GM12878 (cell line): ENCODE measurements at regions not wholly inside any gene's neighbourhood (a gene's known extent, or its start where the extent isn't known, plus 50 kb on each side); places are given as distances from the start of the nearest gene placed in this dataset.

Experiments
- CHD2 ChIP-seq: IDR thresholded peaks from 2 replicates; pipeline ENCODE4 v1.6.1; 2011; ENCODE audit warnings: low read depth, low read length, improper control_type of control experiment, borderline replicate concordance
- KAT2A ChIP-seq: conservative IDR thresholded peaks from 2 replicates; pipeline ENCODE4 v1.6.1; 2011; ENCODE audit warnings: low read depth, low read length; ENCODE audit not compliant: control insufficient read depth
- NFIC ChIP-seq: IDR thresholded peaks from 2 replicates; pipeline ENCODE4 v1.6.1; 2012; ENCODE audit warnings: low read depth, mild to moderate bottlenecking, inconsistent platforms, low read length, moderate library complexity
- NR2F1 ChIP-seq: fragments of 450-650 bp; conservative IDR thresholded peaks from 2 replicates; pipeline ENCODE4 v1.6.1; 2017; ENCODE audit warnings: mild to moderate bottlenecking
- POLR2A ChIP-seq: IDR thresholded peaks from 2 replicates; pipeline ENCODE4 v1.6.1; 2011; ENCODE audit warnings: low read depth, mild to moderate bottlenecking, low read length
- TAF1 ChIP-seq: IDR thresholded peaks from 2 replicates; pipeline ENCODE4 v1.6.1; 2011; ENCODE audit warnings: mild to moderate bottlenecking, low read depth, low read length, borderline replicate concordance
- TCF12 ChIP-seq: IDR thresholded peaks from 2 replicates; pipeline ENCODE4 v1.6.1; 2011; ENCODE audit warnings: low read depth, mild to moderate bottlenecking, low read length
- TF ChIP-seq, protein P1 (sequence below), 3 experiments: IDR thresholded peaks in 2 of 3; conservative IDR thresholded peaks in 1 of 3; 2 replicates each; pipeline ENCODE4 v1.5.1; 2011; ENCODE audit warnings: low read depth in 3 of 3, low read length in 3 of 3, mild to moderate bottlenecking in 3 of 3, control low read depth in 2 of 3, moderate library complexity in 2 of 3, inconsistent platforms in 1 of 3, mixed read lengths in 1 of 3; ENCODE audit not compliant: control insufficient read depth in 2 of 3, insufficient read depth in 1 of 3; ENCODE audit errors: extremely low read depth in 1 of 3
- TF ChIP-seq, protein P2 (sequence below): IDR thresholded peaks from 2 replicates; pipeline ENCODE4 v1.6.1; 2011; ENCODE audit warnings: mild to moderate bottlenecking, low read depth, low read length, moderate library complexity; ENCODE audit not compliant: insufficient replicate concordance

DNA sequence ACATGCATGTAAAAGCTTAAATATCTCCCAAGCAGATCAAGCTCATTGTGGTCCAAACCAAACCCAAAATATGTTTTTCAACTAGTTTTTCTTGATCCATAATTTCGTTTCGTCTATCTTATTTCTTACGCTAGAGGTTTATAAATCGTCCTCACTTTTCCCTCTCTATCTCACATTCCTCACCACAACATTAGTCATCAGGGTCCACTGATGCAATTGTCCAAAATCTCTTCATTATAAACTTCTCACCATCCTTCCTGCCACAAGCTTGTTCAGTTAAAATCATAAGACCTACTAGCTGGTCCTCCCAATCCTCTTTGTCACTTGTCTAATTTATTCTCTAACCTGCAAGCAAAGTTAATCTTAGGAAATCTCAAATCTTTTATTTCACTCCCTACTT, 173.0 kb upstream of the PALMD start:
- TF ChIP-seq TCF12 = no peak
- TF ChIP-seq CHD2 = no peak
- TF ChIP-seq, protein P1, sequence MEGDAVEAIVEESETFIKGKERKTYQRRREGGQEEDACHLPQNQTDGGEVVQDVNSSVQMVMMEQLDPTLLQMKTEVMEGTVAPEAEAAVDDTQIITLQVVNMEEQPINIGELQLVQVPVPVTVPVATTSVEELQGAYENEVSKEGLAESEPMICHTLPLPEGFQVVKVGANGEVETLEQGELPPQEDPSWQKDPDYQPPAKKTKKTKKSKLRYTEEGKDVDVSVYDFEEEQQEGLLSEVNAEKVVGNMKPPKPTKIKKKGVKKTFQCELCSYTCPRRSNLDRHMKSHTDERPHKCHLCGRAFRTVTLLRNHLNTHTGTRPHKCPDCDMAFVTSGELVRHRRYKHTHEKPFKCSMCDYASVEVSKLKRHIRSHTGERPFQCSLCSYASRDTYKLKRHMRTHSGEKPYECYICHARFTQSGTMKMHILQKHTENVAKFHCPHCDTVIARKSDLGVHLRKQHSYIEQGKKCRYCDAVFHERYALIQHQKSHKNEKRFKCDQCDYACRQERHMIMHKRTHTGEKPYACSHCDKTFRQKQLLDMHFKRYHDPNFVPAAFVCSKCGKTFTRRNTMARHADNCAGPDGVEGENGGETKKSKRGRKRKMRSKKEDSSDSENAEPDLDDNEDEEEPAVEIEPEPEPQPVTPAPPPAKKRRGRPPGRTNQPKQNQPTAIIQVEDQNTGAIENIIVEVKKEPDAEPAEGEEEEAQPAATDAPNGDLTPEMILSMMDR (IDR thresholded peaks at IDR 0.05 in 2 of 3, conservative IDR thresholded peaks at IDR 0.05 in 1 of 3; ENCODE audit: control insufficient read depth in 2 of 3, extremely low read depth in 1 of 3, insufficient read depth in 1 of 3, low read depth in 3 of 3, low read length in 3 of 3) = no peak
- TF ChIP-seq NFIC = no peak
- TF ChIP-seq NR2F1 = no peak
- no peak for TF ChIP-seq TAF1
- no peak for TF ChIP-seq KAT2A
- TF ChIP-seq POLR2A = no peak
- TF ChIP-seq, protein P2, sequence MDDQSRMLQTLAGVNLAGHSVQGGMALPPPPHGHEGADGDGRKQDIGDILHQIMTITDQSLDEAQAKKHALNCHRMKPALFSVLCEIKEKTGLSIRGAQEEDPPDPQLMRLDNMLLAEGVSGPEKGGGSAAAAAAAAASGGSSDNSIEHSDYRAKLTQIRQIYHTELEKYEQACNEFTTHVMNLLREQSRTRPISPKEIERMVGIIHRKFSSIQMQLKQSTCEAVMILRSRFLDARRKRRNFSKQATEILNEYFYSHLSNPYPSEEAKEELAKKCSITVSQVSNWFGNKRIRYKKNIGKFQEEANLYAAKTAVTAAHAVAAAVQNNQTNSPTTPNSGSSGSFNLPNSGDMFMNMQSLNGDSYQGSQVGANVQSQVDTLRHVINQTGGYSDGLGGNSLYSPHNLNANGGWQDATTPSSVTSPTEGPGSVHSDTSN = no peak
